Activated CD4-positive, alpha-beta T cell treated with anti-CD3 and anti-CD28 coated beads for 4 hours (primary cell): ENCODE measurements at regions not wholly inside any gene's neighbourhood (a gene's known extent, or its start where the extent isn't known, plus 50 kb on each side); places are given as distances from the start of the nearest gene placed in this dataset.
"Not testable (repeated sequence)": the region's sequence is repeated elsewhere in the genome, so short reads cannot be mapped to it uniquely, and the experiment has no call there.

Experiments used
- DNase-seq, 2 donors: peaks; one replicate each; pipeline ENCODE4 v3.0.0-alpha.2; 2020

DNA sequence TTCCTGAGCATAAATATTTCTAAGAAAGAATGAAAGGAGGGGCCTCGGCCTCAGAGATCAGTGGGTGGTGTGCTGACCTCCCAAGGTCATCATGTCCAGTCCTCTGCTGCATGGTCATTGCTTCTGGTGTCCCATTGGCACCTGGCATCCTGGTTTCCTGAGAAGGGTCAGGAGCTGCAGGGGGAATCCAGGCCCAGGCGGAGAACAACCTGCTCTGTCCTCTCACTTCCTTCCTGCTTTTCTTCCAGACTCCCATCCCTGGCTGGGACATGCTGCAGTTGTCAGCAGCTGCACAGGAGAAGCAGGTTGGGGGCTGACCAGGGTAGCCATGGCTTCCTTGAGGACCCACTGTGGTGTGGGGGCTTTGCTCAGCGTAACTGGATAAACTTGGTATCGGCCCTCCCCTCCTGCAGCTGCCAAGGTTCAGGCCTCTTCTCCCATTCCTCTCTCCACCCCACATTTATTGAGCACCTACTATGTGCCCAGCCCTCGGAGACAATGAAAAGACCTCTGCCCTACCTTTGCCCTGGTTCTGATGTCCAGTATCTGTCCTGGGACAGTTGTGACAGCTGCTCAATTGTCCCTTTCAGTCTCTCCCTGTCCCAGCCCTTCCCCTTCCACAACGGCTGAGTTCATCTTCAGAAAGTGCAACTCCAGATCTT, 155.2 kb downstream of the CEBPB start:
- no peak for DNase-seq

DNA sequence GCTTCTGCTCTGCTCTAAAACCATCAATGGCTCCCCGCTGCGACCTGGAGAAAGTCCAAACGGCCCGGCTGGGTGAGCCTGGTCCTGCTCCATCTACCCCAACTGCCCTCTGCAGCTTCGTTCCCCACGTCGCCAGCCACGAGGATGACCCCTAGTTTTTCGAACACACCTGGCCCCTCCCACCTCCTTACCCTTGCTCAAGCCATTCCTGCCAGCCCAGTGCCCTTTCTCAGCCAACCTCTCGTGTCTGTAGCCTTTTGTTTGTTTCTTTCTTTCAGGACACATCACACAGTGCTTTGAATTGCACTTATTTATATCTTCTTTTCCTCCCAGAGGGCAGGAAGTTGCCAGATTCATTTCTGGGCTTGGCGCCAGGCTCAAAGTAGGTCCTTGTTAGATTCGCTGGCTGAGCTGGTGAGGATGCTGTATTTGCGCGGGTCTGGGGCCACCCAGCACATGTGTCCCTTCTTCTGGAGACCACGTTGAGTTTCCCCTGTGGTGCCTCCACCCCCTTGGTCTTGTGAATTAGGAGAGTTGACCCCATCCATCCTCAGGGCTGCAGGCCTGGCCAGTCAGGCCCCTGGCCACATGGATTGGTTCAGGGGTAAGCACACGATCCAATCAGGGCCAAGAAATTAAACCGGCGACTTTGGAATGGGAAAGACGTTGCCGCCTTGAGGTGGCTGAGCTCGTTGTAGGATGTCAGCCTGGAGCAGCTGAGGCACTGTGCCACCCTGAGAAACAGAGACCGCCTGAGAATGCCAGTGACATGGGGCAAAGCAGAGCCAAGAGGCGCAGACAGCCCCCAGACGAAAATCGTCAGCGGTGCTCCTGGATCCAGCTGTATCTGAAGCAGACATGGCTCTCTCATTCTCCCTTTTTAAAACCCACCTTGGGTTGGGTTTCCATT, 156.0 kb downstream of the CEBPB start:
- no peak for DNase-seq

GRCh38 chr20:50347284-50348063, 156.8 kb downstream of the CEBPB start:
- DNase-seq = no peak

GRCh38 chr20:50348096-50348495, 157.5 kb downstream of the CEBPB start:
- DNase-seq = no peak

GRCh38 chr20:50350510-50351249, 159.5 kb upstream of the PTPN1 start:
- DNase-seq = no peak

DNA sequence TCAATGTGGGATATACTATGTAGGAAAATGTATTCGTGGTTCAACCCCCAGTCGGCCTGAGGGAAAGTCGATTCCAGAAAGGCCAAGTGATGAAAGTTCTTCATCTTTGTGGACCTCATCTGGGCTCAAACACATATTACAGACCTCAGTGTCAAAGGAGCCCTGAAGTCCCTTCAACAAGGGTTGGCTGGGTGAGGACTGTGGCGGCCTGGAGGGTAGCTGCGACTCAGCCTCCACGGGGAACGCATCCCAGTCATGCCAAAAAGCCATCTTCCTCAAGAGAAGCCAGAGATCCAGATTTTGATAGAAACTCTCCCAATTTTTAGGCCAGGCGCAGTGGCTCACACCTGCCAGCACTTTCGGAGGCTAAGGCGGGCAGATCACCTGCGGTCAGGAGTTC, 158.6 kb upstream of the PTPN1 start:
- no peak for DNase-seq

DNA sequence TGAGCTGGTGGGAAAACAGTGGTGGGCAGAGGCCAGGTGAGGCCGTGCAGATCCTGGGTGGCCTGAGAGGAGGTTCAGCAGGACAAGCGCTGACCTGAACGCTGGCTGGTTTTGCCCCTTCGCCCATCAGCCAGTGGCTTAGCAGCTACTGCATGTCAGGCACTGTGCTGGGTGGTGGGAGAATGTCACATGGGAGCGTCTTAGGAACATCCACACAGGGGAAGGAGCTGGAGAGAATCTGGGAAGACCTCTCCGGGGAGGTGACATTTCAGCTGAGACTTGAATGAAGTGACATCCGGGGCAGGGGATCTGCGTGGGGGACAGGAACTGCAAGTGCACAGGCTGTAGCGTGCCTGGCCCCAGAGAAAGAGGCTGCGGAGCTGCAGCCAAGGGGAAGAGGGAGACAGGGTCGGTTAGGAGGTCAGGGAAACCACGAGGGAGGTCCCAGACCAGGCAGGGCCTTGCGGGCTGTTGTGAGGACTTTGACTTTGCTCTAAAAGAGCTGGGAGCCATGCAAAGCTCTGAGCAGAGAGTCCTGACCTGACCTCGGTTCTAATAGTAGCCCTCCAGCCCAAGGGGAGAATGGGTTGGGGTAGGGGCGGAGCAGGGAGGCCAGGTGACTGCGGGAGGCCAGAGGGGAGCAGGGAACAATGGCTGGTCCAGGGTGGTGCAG, 156.8 kb upstream of the PTPN1 start:
- DNase-seq = no peak

- DNase-seq = no peak
Observed at GRCh38 chr20:50354721-50355589, 155.2 kb upstream of the PTPN1 start.

DNA sequence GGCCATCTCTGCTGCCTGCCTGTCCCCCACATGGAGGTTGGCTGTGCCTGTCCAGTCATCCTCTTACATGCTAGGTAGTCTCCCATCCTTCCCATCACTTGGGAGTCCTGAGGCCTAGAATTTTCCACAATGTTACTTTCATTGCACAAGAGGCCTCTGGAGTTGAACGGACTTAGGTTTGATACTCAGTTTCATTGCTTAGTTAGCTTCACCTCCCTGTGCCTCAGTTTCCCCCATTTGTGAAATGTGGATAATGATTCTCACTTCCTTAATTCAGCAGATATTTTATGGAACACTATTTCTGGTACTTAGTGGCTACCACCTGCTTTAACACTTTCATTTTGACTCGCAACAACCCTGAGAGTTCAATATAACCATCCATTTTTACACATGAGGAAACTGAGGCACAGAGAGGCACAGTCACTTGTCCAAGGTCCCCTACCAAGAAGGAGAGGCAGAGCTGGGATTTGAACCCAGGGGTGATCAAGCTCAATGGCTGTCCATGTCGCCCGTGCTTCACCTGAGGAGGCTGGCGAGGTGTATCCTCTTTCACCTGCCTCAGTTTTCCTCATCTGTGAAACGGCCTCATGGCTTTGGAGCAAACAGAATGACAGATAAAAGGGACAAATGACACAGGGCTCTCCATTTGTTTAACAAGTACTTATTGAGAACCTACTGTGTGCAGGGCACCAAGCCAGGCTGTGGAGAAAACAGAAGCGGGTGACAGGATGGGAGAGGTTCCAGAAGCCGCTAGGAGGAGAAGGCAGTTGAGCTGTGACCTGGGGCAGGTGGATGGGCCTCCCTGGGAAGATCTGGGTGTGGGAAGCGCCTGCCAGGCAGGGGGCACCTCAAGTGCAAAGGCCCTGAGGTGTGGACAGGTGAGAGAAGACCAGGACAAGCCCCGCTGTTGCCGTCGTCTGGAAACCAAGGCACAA, 154.3 kb upstream of the PTPN1 start:
- no peak for DNase-seq

GRCh38 chr20:50356525-50356885, 153.7 kb upstream of the PTPN1 start:
- DNase-seq = no peak

GRCh38 chr20:50356962-50357782, 153.0 kb upstream of the PTPN1 start:
- no peak for DNase-seq

GRCh38 chr20:50357783-50358161, 152.4 kb upstream of the PTPN1 start:
- no peak for DNase-seq

DNA sequence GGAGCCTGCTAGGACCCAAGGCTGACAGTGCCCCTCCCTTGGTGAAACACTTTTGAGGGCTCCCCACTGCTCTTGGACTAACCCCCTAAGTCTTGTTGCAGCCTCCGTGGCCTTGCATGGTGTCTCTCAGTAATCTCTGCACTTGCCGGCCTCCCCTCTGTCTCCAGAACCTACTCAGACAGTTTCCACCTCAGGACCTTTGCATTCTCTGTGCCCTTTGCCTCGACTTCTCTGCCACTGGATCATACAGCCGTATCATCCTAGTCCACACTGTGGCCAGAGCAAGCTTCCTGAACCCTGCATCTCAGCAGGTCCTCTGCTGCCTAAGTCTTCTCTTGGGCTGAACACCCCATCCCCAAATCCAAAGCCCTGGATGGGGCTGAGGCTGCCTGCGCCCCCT, 152.0 kb upstream of the PTPN1 start:
- no peak for DNase-seq

DNA sequence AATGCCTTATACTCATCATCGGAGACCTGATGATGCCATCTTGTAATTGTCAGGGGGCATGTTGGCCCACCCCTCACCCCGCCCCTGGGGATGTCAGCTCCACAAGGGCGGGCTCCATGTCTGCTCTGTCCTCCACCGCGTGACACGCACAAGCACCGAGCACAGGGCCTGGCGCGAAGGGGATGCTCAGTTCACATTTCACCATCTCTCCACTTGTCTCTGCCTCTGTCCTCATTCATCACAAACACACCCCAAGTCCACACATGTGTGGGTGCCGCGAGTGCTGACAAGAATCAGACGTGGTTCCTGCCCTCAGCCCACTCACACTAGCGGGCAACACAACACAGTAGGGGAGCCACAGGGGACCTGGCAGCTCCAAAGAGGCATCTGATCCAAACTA, 151.2 kb upstream of the PTPN1 start:
- DNase-seq = no peak

GRCh38 chr20:50359607-50360217, 150.5 kb upstream of the PTPN1 start:
- DNase-seq = no peak

DNA sequence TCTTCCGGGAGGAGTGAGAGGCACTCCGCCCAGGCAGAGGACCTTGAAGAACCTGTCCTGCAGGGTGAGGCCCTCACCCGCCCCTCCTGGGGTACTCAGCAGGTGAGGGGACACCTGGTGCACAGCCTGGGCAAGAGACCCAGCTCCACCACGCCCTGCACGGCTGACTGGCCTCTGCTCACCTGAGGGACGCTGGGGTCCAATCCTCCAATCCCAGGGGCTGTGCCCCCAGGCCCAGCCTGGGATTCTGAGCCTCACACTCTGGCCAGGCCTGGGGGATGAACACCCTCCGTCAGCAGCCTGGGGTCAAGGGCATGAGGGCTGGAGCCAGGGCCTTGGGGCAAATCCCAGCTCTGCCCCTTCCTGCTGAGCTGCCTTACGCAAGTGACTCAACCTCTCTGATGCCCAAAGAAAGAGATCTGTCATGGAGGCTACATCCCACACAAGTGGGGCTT, 149.9 kb upstream of the PTPN1 start:
- DNase-seq = no peak

DNA sequence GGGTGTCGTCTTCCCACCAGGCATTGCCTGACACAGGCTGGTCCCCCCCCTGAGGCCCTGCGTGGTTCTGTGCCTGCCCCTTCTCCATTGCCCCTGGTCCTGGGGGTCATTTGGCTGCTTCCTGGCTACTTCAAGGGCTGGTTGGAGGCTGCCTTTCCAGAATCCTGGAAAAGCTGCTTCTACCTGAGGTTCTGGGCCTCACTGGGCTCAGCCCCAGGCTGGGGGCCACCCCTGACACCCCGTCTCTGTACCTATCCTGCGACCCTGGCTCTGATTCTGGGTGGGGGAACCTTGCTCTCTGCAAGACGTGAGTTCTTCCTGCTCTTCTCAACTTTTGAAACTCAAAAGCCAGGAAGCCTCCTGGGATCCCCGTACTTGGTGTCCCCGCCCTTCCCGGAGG, 149.3 kb upstream of the PTPN1 start:
- DNase-seq = no peak

DNA sequence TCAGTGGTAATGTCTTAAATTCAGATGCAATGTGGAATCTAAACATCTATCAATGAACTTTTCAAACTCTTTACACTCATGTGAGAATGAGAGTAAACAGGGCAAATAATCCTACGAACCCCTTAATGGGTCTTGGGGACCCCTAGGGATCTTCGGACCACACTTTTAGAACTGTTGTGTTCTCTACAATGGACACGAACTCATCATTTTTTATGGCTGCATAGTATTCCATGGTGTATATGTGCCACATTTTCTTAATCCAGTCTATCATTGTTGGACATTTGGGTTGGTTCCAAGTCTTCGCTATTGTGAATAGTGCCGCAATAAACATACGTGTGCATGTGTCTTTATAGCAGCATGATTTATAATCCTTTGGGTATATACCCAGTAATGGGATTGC, 148.0 kb upstream of the PTPN1 start:
- DNase-seq = not testable (repeated sequence)

DNA sequence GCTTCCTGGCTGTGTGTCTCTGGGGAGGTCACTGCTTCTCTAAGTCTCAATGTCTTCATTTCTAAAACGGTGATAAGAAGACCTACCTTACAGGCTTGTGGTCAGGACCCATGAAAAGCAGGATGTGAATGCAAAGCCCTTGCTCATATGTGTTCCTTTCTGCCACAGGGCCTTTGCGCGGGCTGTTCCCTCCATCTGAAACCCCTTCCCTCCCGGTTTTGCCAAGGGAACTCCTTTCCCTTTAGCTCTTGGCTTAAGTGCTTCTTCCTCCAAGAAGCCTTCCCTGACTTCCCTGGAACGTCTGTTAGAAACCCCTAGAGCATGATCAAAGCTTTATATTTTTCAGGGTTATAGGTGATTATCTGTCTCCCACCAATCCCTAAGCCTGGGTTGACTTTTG, 147.2 kb upstream of the PTPN1 start:
- DNase-seq = no peak
